ENCODE measurements at regions not wholly inside any gene's neighbourhood (a gene's known extent, or its start where the extent isn't known, plus 50 kb on each side); places are given as distances from the start of the nearest gene placed in this dataset.
A peak's percentile ranks its signal among the peaks of the same experiment; 100 is the strongest.

DNA sequence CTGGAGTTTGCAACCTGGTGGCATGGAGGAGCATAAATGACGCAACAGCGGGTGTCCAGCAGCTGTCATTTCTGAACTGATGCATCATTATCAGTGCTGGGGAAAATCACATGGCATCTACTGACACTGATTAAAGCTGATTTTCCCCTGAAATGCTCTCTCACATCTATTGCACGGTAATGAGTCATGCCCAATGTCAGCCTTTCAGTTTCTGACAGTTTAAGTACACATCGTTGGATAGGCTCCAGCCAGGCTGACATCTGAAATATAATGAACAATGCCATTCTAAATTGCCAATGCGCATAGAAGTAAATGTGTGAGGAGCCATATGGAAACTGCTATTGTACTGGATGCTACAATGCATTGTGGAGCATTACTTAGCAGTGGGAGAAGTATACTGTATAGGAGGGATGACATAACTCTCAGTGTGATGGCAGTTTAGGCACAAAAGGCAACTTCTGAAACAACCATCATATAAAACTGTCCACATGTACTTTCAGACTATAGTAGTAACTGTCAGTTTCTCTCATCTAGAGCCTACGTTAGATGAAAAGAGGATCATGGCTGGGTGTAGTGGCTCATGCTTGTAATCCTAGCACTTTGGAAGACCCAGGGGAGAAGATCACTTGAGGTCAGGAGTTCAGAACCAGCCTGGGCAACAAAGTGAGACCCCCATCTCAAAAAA lies 389.3 kb upstream of the DMAC1 start:
- peak; percentile 2 for DNase-seq (ENCODE audit: low read depth)

DNA sequence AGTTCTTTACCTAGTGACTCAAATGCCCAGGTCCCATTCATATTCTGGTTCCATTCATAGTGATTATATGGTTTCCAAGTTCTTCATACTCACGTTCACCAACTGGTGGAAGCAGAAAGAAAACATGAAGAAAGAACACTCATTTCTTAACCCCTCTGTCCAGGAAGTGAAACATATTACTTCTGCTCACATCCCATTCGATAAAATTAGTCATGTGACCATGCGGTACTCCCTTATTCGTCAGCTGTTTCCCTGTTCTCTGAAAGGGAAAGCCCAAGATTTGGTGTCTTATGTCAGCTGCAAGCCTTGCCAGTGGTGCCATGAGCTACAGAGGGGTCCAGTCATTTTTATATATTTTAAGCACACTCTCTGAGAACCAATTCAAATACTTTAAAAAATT lies 387.0 kb upstream of the DMAC1 start:
- DNase-seq (ENCODE audit: low read depth) = no peak

DNA sequence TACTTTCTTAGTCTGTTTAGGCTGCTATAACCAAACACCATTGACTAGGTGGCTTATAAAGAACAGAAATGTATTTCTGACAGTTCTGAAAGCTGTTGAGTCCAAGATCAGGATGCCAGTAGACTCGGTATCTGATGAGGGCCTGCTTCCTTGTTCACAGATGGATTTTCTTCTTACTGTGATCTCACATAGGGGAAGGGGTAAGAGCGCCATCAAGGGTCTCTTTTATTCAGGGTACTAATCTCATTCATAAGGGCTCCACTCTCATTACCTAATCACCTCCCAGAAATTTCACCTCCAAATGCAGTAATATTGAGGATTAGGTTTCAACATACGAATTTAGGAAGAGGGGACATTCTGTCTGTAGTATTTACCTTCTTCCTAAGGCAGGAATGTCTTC lies 384.0 kb upstream of the DMAC1 start:
- no peak for DNase-seq (ENCODE audit: low read depth)

DNA sequence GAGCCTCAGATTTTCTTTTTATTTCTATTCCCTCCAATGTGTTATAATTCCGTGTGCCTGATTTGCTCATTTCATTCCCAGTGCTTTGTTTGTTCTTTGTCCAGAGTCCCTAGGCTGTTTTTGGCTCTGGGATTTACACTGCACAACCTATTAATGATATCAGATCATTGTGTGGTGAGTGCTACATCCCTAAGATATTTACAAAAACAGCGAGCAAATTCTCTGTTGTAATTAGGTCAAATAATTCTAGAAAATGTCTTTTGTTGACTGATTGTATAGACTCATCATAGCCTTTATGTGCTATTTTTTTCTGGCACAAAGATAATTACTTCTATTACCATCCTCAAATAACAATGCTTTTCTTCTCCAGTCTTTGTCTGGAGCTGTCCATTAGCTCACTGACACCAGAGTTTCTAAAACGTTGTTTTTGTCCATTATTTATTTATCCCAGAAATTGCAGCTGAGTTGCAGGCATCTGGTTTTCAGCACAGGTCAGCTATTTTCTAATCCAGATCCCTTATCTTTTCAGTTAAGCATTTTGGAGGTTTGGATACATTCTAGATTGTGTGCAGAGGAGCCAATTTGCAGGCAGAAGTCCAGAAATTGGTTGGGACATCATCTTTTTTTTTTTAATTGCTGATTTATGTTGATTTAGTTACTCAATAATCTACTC lies 379.9 kb upstream of the DMAC1 start:
- DNase-seq (ENCODE audit: low read depth) = no peak

DNA sequence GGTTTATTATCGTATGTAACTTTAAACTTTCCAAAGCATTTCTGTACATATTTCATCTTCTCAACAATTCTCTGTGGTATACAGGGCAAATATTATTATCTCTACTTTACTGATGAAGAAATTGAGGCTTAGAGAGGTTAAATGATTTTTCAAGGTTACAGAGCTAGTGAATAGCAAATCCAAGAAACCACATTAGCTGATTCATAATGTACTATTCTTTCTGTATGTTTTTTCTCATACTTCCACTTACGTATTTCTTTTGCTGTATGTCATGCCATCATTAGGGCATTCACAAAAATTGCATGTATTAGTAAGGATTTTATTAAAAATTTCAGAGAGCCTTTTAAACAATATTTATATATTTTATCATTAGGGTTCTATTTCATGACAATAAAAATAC lies 372.4 kb upstream of the DMAC1 start:
- no peak for DNase-seq (ENCODE audit: low read depth)

DNA sequence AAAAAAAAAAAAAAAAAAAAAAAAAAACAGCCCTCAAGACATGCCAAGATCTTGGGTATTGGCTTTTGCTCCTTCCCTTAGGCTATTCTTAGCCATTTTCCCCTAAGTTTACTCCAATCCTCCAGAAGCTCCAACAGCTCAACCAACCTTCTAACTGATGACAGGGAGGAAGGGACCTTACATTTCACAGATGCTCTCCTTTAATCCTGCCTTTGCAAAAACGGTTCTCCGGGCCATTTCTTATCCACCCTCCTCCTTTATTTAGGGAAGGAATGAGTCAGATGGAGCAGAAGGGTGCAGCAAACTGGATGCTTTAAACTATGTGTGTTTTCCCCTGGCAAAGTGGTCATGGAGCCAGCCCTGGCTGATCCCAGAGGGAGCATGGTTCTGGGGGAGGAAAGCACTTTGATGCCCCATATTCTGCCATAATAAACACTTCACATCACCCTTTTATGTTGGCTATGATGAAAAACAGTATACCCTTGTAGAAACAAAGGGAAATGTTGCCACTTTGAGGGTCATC lies 369.4 kb upstream of the DMAC1 start:
- DNase-seq (ENCODE audit: low read depth) = no peak

DNA sequence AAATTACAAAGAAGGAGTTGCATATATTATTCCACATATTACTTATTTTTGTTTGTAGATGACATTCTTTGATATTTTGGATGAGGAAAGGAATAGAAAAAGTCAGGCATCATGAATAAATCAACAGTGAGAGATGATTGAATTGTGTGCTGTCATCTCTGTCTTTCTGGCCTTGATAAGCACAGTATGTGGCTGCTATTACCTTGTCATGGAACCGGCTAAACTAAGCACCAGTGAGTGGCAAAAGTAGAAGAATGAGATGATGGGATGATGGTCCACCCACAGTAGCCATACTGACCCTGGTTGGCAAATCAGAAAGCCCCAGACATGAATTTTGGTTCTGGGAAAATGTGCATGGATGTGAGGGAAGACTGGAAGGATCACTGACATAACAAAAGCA lies 361.2 kb upstream of the DMAC1 start:
- no peak for DNase-seq (ENCODE audit: low read depth)

DNA sequence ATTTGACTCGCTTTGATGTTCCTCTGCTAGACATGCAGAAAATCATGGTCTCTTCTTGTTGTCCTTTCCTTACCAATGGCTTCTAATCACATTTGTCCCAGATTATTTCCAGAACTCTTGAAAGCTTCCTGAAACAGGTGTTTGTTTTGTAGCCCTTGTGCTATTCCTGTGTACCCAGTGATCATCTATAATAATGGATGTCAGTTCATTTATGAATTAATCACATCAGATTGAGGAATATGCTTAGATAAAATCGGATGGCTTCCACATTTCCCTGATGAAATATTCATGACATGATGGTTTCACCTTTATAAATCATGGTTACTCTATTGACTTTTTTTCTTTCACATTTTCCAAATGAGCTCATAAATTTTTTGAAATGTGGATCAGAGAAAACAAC lies 359.0 kb upstream of the DMAC1 start:
- DNase-seq (ENCODE audit: low read depth) = no peak

DNA sequence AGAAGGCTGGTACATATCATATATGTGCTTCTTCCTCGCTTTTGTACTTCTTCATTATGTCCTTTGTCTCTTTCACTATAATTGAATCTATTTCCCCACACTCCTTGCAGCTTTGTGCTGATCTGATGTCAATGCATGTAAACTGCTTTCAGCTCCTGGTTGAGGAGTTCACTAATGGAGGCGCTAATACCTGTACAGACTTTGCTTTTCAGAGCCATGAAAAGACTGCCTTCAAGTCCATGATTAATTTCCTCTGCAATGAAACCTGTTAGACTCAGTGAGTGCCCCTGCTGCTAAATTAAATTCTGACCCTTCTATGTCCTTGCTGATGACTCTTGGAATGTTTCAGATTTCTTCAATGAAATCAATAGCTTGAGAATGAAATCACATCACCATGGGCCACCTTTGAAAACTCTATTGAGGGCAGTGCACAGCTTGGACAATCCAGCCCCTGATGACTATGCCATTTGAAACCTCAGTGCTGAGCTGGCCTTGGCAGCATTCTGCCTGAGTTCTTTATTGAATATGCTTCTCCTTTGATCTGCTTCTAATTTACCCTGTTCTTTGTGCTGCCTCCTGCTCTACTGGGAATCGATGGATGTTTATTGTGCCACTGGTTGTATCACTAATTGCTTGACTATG lies 358.2 kb upstream of the DMAC1 start:
- no peak for DNase-seq (ENCODE audit: low read depth)

DNA sequence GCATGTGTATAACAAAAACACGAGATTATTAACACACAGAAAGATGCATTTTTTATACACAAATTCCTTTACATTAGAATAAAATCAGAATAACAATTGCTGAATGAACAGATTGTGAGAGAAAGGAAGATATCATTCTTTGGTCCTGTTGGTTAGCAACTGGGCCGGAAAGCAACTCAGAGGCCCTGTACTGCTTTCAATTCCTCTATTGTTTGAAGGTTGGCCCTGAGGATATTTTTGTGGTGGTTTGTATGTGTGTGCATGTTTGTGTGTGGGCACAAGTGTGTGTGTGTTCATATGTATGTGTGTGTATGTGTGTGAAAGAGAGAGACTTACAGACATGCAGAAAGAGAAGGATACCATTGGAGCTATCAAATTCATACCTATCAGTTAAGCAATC lies 356.8 kb upstream of the DMAC1 start:
- no peak for DNase-seq (ENCODE audit: low read depth)

DNA sequence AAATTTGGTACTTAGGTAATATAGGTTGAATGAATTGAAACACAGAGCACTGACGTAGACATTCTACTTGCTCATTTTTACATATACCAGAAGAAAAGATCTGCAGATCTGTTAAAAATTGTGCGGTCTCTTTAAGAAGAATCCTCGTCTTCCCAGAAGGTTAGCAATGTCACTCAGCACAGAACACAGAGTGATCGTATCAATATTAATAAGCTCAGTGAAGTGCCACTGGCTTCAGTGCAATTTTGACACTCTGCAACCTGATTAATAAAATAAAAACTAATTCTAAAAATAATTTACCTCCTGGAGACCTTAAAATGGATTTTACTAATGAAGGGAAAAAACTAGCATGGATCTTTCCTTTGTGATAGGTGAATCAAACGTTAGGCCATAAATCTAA lies 356.1 kb upstream of the DMAC1 start:
- no peak for DNase-seq (ENCODE audit: low read depth)

DNA sequence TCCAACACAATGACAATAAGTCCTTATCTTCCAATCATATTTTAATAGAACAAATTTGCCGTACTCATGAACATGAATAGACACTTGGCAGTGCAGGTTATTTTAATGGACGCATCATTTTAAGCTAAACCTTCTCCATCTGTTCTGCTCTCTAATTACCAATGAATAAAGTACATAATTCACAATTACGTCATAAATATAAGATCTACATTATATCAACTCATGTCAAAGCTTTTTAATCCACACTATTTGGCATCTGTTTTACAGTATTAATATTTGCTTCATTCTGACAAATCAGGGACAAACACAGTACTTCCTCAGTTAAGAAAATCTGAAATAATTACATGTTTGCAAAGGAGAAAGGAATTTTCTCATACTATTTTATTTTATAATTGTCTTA lies 344.1 kb upstream of the DMAC1 start:
- no peak for DNase-seq (ENCODE audit: low read depth)

DNA sequence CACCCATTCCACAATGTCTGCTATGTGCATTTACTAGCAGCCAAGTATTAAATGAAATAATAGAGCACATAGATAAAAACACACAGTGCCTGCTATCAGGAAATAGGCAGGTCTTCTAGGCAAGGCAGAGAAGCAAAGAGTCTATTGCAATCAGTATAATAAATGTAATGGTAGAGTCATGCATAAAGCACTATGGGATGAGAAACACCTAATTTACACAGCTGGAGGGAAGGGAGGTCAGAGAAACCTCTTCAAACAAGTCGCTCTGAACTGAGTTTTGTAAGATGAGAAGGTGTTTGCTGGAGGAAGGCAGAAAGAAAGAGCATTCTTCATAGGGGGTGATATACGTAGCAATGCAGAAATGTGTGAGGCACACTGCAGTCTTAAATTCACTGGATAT lies 341.0 kb upstream of the DMAC1 start:
- DNase-seq (ENCODE audit: low read depth) = no peak

DNA sequence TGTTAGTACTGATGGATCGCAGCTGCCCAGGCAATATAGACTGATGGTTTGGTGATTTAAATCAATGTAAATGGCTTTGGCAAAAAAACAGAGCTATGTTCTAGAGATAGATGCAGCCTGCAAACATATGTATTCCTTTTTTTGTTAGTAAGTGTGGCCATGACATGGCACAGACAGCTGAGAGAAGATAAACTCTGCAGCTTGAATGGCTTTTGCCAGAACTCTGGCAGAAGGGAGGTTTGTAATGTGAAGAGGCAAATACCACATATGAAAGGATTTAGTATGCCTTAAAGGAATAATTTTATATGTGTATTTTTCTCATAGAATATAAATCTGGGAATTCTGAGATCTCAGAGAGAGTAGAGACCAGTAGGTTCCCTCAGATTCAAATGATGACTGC lies 340.2 kb upstream of the DMAC1 start:
- DNase-seq (ENCODE audit: low read depth) = no peak

DNA sequence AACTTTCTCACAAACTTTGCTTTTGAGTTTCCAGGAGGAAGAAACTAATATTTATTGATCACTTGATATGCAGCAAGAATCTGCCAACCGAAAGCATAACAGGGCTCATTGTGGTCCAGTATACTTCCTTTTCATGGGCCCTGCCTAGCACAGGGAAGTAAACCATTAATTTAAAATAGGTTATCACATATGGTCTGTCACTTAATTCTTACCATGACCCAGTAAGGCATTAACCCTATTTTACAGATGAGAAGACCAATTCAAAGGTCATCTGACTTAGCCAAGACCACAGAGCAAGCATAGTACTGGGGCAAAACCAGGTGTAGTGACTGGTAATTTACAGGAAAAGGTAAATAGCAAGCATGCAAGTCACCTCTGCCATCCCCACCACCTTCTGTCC lies 336.9 kb upstream of the DMAC1 start:
- DNase-seq (ENCODE audit: low read depth) = no peak

DNA sequence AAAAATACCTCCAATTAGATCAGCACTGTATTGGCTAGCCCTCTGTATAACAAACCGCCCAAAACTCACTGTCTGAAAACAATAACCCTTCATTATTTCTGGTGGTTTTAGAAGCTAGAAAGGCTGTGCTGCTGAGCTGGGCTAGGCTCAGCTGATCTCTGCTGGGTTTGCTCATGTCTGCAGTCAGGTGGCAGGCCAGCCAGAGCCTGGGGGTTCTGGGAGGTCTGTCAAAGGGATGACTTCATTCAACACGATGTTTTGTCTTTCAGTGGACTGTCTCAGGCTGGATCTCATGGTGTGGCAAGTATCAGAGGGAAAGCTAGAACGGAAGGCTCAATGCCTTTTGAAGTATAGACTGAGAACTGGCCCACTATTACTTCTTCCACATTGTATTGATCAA lies 335.1 kb upstream of the DMAC1 start:
- no peak for DNase-seq (ENCODE audit: low read depth)

DNA sequence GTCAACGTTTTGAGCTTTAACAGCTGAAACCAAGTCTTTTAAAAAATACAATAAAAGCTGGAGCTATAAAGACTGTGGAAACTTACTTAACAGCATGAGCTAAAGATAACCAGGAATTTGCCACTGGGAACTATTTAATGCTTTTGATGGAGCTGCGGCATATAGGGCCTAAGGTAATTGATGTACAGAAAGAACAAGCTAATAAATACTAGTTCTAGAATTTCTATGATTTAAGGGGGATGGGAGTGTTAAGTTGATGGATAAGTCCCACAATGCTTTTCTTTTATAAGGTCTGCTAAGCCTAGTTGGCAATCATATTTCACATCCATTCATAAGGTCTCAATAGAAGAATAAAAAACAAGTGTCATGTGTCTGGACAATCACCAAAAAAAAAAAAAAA lies 334.0 kb upstream of the DMAC1 start:
- no peak for DNase-seq (ENCODE audit: low read depth)

DNA sequence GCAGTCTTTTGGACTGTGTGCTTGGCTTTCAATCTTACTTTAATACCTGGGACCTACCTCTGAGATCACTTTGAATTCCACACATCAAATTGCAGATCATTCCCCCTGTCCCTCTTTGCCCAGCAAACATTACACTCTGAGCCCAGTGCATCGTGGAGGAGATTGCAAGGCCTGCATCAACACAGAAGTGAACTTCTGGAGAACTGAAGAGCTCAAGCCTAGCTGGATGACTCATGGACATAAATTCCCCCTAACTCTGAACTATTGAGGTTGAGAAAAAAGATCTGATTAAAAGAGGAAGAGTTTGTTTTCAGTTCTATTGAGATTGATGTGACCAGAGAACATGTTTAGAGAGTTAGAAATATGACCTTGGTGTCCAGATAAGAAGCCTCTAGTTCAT lies 316.0 kb upstream of the DMAC1 start:
- no peak for DNase-seq (ENCODE audit: low read depth)

DNA sequence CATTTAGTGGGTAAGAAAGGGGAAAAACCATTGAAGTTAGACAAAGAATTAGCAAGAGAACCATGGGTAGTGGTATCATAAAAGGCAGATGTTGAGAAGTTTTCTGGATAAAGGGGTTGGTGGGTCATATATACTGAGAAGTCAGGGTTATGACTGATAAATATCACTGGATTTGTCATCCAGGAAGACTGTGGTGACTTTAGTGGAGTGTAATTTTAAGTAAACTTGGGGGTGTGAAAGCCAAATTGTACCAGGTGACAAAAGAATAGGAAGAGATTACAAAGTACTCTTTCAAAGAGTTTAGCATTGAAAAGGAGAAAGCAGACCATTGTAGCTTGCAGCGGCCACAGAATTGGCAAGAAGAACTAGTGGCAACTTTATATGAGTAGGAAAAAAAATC lies 315.2 kb upstream of the DMAC1 start:
- DNase-seq (ENCODE audit: low read depth) = no peak

DNA sequence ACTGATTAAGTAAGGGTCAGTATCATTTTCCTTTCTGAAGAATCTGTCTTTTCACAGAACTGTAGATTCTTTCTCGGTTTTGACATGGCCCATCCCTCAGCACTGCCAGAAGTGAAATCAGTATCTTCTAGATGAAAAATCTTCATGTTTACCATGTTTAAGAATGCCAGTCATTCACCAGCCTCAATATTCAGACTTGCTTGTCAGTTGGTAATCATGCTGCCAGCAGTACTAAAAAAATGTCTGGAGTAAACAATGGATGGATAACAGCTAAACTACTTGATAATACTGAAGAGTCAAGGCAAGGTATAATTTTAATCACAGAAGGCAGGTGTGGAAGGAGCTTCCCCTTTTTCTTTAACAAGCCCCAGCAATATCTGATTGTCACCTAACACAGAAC lies 306.8 kb upstream of the DMAC1 start:
- no peak for DNase-seq (ENCODE audit: low read depth)

DNA sequence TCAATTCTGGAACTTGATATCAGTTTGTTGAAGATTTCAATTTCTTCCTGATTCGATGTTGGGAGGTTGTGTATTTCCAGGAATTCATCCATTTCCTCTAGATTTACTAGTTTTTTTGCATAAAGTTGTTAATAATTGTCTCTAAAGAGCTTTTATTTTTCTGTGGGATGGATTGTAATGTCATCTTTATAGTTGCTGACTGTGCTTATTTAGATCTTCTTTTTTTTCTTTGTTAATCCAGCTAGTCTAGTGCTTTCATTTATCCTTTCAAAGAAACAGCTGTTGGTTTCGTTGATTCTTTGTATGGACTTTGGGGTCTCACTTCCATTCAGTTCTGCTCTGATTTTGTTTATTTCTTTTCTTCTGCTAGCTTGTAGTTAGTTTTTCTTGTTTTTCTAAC lies 302.0 kb upstream of the DMAC1 start:
- no peak for DNase-seq (ENCODE audit: low read depth)

DNA sequence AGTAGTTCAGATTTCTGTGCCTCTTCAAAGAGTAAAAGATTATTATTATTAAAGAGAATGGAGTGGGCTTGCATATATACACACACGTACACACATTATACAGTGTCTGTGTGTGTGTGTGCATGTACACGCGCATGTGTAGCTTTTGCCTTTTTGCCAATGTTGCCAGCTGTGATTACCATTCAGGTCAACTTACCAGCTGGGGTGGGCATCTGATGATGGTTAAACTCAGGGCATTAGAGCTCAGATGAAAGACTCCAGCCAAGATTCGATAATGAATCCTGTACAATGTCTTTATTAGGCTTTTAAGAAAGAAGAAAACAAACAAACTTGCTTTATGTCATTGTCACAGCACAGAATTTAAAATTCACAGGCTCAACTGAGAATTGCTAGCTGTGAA lies 296.5 kb upstream of the DMAC1 start:
- DNase-seq (ENCODE audit: low read depth) = no peak

DNA sequence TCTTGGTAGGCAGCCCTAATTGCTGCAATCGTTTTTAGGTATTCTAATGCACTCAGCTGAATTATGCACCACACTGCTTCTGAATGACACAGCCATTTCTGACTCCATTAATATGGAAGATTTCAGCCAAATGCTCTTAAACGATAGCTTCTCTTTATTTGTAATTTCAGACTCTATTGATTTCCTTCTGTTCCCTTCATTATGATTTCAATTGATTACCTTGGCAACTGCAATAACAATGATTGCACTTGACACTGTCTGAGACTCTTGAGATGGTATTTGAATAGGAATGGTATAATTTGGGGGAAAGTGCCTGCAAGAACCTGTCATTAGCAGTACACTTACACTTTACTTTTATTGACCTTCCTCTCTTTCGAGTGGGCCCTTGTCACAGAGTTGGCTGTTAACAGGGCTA lies 296.1 kb upstream of the DMAC1 start:
- no peak for DNase-seq (ENCODE audit: low read depth)

Data from RPMI7951 (cell line).